ENCODE measurements at regions not wholly inside any gene's neighbourhood (a gene's known extent, or its start where the extent isn't known, plus 50 kb on each side); places are given as distances from the start of the nearest gene placed in this dataset.
"Not testable (repeated sequence)": the region's sequence is repeated elsewhere in the genome, so short reads cannot be mapped to it uniquely, and the experiment has no call there.

DNA sequence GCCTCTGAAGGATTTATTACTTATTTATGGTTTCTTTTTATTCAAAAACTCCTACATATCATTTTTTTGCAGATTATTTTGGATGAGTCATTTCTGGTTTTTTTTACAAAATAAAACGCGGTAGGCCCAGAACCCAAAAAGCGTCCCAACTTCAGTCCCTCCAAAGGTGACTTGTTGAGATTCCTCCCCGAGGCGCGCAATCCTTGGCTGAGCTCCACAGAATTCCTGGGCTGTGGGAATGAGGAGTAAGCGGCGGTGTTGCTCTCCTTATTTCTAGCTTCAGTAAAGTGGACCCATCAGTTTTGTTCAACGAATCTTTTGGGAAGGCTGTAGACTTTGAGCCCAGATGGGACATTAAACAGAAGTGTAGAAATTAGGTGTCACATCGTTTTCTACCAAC, 67.0 kb upstream of the RMP24 start:
- H3K36me3 Mint-ChIP-seq (ENCODE audit: low read depth) = no peaks in the 10 kb centered on the region
- no peak for DNase-seq (ENCODE audit: low spot score)
- TF ChIP-seq, protein P1, sequence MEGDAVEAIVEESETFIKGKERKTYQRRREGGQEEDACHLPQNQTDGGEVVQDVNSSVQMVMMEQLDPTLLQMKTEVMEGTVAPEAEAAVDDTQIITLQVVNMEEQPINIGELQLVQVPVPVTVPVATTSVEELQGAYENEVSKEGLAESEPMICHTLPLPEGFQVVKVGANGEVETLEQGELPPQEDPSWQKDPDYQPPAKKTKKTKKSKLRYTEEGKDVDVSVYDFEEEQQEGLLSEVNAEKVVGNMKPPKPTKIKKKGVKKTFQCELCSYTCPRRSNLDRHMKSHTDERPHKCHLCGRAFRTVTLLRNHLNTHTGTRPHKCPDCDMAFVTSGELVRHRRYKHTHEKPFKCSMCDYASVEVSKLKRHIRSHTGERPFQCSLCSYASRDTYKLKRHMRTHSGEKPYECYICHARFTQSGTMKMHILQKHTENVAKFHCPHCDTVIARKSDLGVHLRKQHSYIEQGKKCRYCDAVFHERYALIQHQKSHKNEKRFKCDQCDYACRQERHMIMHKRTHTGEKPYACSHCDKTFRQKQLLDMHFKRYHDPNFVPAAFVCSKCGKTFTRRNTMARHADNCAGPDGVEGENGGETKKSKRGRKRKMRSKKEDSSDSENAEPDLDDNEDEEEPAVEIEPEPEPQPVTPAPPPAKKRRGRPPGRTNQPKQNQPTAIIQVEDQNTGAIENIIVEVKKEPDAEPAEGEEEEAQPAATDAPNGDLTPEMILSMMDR (IDR thresholded peaks at IDR 0.05) = no peak

DNA sequence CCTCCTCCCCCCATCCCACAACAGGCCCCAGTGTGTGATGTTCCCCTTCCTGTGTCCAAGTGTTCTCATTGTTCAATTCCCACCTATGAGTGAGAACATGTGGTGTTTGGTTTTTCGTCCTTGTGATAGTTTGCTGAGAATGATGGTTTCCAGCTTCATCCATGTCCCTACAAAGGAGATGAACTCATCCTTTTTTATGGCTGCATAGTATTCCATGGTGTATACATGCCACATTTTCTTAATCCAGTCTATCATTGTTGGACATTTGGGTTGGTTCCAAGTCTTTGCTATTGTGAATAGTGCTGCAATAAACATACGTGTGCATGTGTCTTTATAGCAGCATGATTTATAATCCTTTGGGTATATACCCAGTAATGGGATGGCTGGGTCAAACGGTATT, 66.2 kb upstream of the RMP24 start:
- not testable (repeated sequence) for H3K27me3 Mint-ChIP-seq (ENCODE audit: low read depth); H3K4me1 Mint-ChIP-seq (ENCODE audit: low read depth); DNase-seq (ENCODE audit: low spot score); H3K27ac Mint-ChIP-seq (ENCODE audit: unreplicated experiment); H3K36me3 Mint-ChIP-seq (ENCODE audit: low read depth); H3K4me3 Mint-ChIP-seq (ENCODE audit: unreplicated experiment); H3K9me3 Mint-ChIP-seq (ENCODE audit: low read depth)

More for the DNA sequence above, 67.0 kb upstream of the RMP24 start:
- peaks cover 3% of the 10 kb centered on the region for H3K9me3 Mint-ChIP-seq (ENCODE audit: low read depth)
- peaks cover 5% of the 10 kb centered on the region for H3K27me3 Mint-ChIP-seq (ENCODE audit: low read depth)
- H3K27ac Mint-ChIP-seq (ENCODE audit: unreplicated experiment) = no peak overlapping the region
- no peak overlapping the region for H3K4me3 Mint-ChIP-seq (ENCODE audit: unreplicated experiment)
- no peaks in the 10 kb centered on the region for H3K4me1 Mint-ChIP-seq (ENCODE audit: low read depth)

DNA sequence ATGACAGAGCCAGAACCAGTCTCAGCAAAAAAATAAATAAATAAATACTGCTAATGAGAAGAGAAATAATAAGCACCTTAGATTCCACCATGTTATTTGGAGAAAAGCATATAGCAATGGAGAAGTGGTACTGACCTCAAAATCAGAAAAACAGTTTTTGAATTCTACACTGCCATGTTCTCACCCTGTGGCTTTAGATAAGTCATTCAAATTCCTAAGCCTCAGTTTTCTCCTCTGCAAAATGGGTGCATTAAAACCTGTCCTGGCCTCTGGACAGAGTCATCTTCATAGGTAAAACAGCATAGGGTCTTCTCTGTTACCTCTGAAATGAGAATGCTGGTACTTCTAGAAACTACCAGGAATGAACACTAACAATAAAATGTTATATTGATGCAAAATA, 62.2 kb upstream of the RMP24 start:
- DNase-seq (ENCODE audit: low spot score) = no peak
- Mint-ChIP-seq H3K36me3 (ENCODE audit: low read depth) (no peaks in the 10 kb centered on the region), H3K9me3 (ENCODE audit: low read depth) (peaks cover 3% of the 10 kb centered on the region), H3K4me1 (ENCODE audit: low read depth) (no peaks in the 10 kb centered on the region), H3K27ac (ENCODE audit: unreplicated experiment) (no peak overlapping the region), H3K4me3 (ENCODE audit: unreplicated experiment) (no peak overlapping the region), H3K27me3 (ENCODE audit: low read depth) (peaks cover 30% of the 10 kb centered on the region)
- TF ChIP-seq, protein P1 (IDR thresholded peaks at IDR 0.05) = no peak

DNA sequence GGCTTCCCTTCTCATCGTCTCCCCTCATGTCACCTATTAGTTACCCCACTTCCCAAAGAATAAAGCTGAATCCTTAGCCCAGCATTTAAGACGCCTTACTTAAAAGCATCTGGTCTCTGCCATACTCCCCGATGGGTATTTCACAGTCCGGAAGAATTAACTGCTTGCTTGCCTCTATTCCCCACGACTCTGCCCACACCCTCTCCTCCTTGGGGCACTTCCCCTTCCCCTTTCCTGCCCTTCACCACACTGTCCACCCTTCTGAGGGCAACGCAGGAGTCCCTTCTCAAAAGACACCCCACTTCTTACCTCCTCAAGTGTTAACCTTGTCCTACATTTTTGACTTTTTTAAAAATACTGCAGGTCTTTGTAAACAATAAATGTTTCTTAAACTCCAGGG, 60.1 kb upstream of the RMP24 start:
- Mint-ChIP-seq H3K27me3 (ENCODE audit: low read depth) (peaks cover 41% of the 10 kb centered on the region), H3K4me1 (ENCODE audit: low read depth) (no peaks in the 10 kb centered on the region), H3K36me3 (ENCODE audit: low read depth) (no peaks in the 10 kb centered on the region), H3K4me3 (ENCODE audit: unreplicated experiment) (no peak overlapping the region), H3K9me3 (ENCODE audit: low read depth) (no peaks in the 10 kb centered on the region), H3K27ac (ENCODE audit: unreplicated experiment) (no peak overlapping the region)
- TF ChIP-seq, protein P1 (IDR thresholded peaks at IDR 0.05) = no peak
- DNase-seq (ENCODE audit: low spot score) = no peak

DNA sequence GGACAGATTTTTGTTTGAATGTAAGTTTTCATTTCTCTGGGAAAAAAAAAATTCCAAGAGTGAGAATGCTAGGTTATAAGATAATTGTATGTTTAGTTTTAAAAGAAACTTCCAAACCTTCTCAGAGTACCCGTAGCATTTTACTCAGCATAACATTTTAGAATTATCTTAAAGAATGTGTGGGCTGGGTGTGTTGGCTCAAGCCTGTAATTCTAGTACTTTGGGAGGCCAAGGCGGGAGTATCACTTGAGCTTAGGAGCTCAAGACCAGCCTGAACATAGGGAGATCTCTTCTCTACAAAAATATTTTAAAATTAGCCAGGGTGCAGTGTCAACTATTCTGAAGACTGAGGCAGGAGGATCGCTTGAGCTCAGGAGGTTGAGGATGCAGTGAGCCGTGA, 57.4 kb upstream of the RMP24 start:
- H3K27me3 Mint-ChIP-seq (ENCODE audit: low read depth) = peaks cover 41% of the 10 kb centered on the region
- TF ChIP-seq, protein P1 (IDR thresholded peaks at IDR 0.05) = no peak
- no peak overlapping the region for H3K27ac Mint-ChIP-seq (ENCODE audit: unreplicated experiment)
- no peak overlapping the region for H3K4me3 Mint-ChIP-seq (ENCODE audit: unreplicated experiment)
- no peaks in the 10 kb centered on the region for H3K36me3 Mint-ChIP-seq (ENCODE audit: low read depth)
- no peaks in the 10 kb centered on the region for H3K4me1 Mint-ChIP-seq (ENCODE audit: low read depth)
- DNase-seq (ENCODE audit: low spot score) = no peak
- no peaks in the 10 kb centered on the region for H3K9me3 Mint-ChIP-seq (ENCODE audit: low read depth)

DNA sequence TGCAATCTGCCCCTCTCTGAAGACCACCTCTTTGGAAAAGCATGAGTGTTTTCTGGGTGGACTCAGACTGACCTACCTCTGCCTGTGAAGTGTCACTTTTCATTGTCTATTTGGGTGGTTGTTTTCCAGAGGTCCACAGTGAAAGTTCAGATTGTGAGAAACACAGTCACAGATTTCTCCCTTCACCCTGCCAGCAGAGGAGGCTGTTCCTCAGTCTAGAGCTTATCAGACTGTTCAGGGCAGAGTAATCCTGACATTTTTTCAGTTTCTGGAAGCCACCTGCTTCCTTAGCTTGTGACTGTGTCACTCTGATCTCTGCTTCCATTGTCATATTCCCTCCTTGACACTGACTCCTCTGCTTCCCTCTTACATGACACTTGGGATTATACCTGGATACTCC, 55.4 kb upstream of the RMP24 start:
- no peak for DNase-seq (ENCODE audit: low spot score)
- H3K4me3 Mint-ChIP-seq (ENCODE audit: unreplicated experiment) = no peak overlapping the region
- H3K9me3 Mint-ChIP-seq (ENCODE audit: low read depth) = no peaks in the 10 kb centered on the region
- H3K27ac Mint-ChIP-seq (ENCODE audit: unreplicated experiment) = no peak overlapping the region
- no peaks in the 10 kb centered on the region for H3K4me1 Mint-ChIP-seq (ENCODE audit: low read depth)
- peaks cover 31% of the 10 kb centered on the region for H3K27me3 Mint-ChIP-seq (ENCODE audit: low read depth)
- TF ChIP-seq, protein P1 (IDR thresholded peaks at IDR 0.05) = no peak
- no peaks in the 10 kb centered on the region for H3K36me3 Mint-ChIP-seq (ENCODE audit: low read depth)
